NCI-H345 treated with DMSO at 0.1 percent for 48 hours (cell line): ENCODE measurements at regions not wholly inside any gene's neighbourhood (a gene's known extent, or its start where the extent isn't known, plus 50 kb on each side); places are given as distances from the start of the nearest gene placed in this dataset.
"Not testable (repeated sequence)": the region's sequence is repeated elsewhere in the genome, so short reads cannot be mapped to it uniquely, and the experiment has no call there.

Source experiments
- DNase-seq: peaks from one replicate; lab custom pipeline; 2025; ENCODE audit not compliant: unreplicated experiment; lab: John Stamatoyannopoulos, UW

DNA sequence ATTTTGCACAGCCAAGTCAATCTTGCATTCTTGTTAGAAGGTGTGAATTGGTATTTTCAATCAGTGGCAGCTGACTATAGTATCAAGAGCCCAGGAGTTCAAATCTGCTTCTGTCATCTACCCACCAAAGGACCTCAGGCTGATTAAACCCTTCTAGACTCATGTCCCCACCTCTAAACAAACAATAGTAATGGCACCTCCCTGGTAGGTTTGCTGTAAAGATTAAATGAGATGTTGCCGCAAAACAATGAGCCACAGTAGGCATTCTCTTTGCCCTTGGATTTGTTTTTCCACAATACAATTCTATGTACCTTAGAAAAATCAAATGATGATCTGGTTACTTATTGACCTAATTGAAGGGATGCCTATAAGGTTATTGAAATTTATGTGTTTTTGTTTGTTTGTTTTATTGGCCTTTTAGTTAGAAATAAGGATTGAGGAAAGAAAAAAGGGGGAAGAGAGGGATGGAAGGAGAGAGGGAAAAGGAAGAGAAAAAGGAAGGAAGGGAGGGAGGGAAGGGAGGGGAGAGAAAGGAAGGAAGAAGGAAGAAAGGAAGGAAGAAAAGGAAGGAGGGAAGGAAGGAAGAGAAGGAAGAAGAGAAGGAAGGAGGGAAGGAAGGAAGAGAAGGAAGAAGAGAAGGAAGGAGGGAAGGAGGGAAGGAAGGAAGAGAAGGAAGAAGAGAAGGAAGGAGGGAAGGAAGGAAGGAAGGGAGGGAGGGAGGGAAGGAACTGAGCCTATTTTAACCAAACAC lies 110.7 kb downstream of the ETS2 start:
- DNase-seq, result peak; percentile 90

GRCh38 chr21:38915546-38915945 lies 109.8 kb downstream of the ETS2 start:
- no peak for DNase-seq

DNA sequence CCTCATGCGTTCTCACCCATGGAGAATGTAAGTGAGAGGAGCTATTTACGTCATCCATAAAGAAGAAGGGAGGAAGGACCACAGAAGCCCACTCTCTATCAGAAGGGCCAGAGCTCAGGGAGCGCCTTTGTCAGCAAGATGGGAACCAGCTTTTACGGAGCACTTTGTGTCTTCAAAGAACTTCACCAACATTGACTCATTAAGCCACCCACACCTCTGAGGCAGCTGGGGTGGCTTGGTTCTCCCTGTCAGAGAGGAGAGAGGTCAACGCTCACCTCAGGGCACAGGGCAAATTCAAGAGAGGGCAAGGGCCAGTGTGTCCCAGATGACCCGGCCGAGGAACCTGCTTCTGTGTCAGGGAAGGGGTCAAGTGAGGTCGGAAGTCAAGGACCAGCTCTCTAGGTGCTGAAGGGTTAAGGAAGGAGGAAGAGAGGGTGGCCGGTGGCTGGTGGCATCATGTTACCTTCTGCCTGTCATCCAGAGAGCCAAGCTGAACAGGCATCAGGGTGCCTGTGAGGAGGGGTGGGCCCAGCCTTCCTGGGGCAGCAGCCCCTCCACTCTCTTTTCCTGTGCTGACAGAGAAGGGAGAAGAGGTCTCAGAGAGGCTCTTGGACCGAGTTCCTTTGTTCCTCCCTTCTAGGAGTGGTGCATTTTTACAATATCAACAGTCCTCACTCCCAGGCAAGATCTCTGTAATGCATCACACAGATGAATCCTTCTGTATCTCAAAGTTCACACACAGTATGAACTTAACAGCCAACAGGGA lies 109.0 kb downstream of the ETS2 start:
- DNase-seq, result peak; percentile 64

DNA sequence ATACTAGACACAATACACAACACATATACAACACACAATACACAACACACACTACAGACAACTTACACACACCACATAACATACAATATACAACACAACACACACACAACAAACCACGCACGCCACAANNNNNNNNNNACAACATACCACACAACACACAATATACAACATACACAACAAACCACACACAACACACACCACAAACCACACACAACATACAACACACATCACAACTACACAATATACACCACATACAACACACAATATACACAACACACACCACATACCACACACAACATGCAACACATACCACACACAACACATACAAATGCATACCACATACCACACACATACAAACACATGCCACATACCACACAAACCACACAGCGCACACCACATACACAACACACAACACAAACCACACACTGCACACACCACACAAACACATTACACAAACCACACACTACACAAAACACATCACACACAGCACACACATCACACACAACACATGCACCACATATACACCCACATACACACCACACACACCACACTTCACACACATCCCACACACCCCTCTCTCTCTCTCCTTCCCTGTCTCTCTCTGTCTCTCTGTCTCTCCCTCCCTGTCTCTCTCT lies 108.3 kb downstream of the ETS2 start:
- DNase-seq, result no peak

GRCh38 chr21:38913120-38913892 lies 107.6 kb downstream of the ETS2 start:
- DNase-seq, result peak; percentile 93

DNA sequence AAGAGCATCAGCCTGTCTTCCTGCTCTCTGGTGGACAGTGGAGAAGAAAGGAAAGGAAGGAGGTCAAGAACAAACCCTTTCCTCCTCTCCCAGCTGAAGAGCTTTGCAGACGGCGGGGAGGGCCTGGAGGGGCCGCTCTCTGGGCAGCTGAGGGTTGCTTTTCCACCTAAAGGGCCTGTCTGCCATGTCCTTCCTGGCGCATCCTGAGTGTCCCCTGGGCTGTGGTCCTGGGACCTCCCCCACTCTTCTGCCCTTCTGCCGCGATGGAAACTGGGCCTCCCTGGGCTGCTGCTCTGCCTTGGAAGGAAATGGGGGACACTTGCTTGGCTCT lies 107.0 kb downstream of the ETS2 start:
- DNase-seq, result no peak

- no peak for DNase-seq
Measured at GRCh38 chr21:38912102-38912629, 106.4 kb downstream of the ETS2 start.

GRCh38 chr21:38911484-38912101 lies 105.9 kb downstream of the ETS2 start:
- DNase-seq, result no peak

DNA sequence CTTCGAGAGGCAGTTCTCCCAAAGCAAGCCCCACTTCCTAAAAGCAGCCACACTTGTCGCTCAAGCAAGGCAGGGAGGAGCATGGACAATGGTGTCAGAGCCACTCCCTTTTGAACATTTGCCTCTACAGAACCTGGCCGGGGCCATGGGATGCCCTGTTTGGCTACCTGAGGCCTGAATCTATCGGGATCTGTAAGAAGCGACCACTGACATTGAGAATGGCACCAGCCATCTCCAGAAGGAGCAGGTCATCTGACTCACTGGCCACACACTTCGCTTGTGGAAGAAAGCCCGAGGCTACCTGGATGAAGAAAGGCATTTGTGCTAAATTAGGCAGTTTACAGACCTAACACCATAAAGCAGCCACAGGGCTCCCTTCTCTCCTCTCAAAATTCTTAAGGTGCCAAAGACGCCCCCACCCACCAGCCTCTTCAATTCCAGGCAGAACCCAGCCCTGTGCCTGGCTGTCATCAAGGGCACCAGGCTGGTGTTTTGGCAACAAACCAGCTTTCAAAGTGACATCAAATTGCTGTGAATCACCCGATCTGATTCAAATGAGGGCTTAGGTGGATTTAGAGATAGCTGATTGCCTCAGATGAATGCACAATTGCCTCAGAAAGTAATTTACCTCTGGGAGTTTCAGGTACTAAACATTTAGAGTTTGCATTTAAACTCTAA lies 104.8 kb downstream of the ETS2 start:
- peak; percentile 42 for DNase-seq

GRCh38 chr21:38909929-38910328 lies 104.2 kb downstream of the ETS2 start:
- no peak for DNase-seq

DNA sequence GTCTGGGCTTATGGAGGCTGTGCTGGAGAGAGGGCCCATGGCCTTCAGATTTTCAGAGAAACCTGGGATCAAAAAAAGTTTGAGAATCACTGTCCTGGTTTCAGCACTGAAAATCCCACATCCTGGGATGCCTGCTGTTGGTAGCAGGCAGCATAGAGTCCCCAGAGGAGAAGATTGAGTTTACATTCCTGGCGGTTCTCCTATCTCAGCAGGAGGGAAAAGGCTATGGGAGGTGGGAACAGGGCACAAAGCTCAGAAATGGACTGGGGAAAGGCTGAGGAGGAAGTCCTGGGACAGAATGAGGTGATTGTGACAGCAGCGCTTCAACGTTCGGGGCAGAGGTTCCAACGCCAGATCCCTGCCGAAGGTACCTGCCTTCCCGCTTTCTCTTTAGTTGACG lies 103.4 kb downstream of the ETS2 start:
- no peak for DNase-seq

DNA sequence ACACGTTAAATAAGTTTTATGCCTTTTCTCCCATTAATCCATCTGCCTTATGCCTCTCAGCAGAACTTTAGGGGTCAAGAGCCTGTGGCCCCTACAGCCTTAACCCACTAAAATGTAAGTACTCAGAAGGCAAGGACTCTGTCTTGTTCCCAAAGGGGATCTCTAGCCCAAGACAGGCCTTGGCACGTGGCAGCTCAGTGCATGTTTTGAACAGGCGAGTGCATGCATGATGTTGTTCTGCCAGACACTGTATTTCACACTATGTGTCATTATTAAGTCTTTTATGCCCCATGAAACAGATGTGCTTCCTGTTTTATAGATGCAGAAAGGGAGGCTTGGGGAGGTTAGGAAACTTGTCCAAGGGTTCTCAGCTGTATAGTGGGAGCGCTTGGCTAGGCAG lies 102.8 kb downstream of the ETS2 start:
- DNase-seq, result no peak

- no peak for DNase-seq
Measured at GRCh38 chr21:38905752-38906151, 100.0 kb downstream of the ETS2 start.

DNA sequence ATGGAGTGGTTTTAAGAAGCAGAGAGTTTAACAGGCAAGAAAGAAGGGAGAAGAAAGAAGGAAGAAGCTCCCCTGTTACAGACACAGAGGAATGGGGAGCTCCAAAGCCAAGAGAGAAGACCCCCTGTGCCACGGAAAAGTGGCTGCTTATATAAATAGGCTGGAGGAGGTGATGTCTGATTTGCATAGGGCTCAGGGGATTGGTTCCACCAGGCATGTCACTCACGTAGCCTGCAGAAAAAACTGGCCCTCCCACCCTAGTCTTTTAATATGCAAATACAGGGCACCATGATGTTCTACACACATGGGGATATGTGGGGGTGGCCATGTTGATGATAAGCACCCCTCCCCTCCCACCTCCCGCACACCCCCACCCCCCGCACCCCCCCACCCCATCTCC lies 99.6 kb downstream of the ETS2 start:
- DNase-seq, result no peak

DNA sequence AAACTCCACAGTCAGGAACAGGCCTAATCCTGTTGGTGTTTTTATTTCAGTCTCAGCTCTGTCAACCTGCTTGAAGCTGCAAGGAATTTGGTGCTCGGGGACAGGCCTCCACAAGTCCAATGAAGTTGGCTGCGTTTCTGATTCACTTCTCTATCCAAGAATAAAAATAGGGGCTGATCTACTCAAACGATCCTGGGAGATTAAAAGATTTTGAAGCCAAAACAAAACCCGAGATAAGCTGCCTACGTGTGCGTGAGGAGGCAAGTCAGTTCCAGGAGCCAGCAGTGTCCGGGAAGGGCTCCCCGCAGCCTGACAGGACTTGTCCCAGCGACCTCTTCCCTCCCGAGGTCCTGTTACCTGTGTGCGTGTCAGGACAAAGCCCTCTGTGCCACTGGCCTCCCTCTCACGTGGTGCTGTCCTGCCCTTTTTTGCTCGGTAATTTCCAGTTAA lies 98.0 kb downstream of the ETS2 start:
- no peak for DNase-seq

DNA sequence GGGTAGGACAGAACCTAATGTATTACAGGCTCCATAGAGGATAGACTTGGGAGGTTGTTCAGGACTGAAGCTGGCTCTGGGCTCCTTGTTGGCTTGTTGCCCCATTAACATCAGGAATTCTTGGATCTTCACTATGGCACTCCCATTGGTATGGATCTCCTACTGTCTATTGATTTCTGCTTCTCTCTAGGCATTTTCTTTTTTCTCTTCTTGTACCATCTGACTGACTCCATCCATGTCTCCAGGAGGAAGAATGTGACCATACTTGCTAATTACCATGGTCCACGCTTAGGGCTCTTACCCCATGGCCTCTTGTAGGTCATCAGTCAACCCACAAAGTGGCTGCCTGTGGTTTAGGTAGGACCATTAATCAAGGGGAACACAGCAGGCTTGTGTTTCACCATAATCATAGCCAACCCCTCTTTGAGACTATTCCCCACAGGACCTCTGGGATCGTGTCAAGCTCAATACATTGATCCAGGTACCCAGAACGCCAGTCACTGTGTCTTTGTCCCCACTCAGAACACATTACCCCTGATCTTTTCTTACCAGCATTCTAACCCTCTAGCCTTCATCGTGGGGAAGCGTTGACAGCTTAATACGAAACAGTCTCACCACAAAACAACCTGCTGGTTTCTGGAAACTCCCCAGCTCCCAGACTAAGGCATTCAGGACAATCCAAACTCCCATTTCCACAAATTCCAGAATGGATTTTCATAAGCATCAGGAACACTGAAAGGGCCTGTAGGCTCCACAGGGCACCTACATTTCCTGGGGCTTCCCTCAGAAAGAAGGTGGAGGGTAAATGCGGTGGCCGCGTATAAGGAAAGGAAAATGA lies 97.1 kb downstream of the ETS2 start:
- DNase-seq, result no peak

DNA sequence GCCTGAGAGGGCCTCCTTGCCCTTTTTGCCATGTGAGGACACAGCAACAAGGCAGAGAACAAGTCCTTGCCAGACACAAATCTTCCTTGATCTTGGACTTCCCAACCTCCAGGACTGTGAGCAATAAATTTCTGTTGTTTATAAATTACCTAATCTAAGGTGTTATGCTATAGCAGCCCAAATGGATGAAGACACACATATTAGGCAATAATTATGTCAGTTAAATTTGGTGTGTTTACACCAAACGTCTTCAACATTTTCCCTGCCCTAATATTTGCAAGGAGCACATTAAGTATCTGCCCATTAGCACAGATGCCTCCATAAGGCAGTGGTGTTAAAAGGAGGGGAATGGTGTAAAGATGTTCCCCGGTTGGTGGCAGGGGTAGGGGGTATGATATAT lies 94.8 kb downstream of the ETS2 start:
- DNase-seq, result no peak

DNA sequence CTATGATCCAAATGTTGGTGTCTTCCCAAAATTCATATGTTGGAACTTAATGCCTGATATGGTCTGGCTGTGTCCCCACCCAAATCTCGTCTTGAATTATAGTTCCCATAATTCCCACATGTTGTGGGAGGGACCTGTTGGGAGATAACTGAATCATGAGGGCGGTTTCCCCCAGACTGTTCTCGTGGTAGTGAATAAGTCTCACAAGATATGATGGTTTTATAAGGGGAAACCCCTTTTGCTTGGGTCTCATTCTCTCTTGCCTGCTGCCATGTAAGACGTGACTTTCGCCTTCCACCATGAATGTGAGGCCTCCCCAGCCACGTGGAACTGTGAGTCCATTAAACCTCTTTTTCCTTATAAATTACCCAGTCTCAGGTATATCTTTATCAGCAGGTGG lies 94.3 kb downstream of the ETS2 start:
- DNase-seq, result not testable (repeated sequence)

GRCh38 chr21:38899277-38899947 lies 93.7 kb downstream of the ETS2 start:
- DNase-seq, result no peak
